Stimulated activated CD4-positive, alpha-beta T cell treated with anti-CD3 and anti-CD28 coated beads, Interleukin-2, amount 100 ng/mL, for 4 hours (primary cell): ENCODE measurements at regions not wholly inside any gene's neighbourhood (a gene's known extent, or its start where the extent isn't known, plus 50 kb on each side); places are given as distances from the start of the nearest gene placed in this dataset.

Experiments used
- DNase-seq: peaks from one replicate; pipeline ENCODE4 v3.0.0-alpha.2; 2020; ENCODE audit warnings: low read depth

DNA sequence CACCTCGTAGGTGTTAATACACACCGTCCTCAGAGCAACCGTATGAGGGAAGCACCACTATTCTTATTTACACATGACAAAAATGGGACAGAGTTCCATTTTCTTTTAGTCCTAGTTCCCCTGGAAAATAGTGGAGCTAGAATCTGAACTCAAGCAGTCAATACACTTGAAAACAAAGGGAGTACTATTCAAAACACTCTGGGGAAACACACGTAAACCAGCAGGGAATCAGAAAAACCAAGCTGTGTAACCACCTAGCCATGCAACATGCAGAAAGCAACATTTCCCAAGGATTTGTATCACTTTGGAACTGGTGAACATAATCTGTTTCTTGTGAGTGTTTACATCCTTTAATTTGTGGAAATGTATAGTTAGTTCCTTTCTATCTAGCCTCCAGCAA lies 208.2 kb downstream of the UBE2E3 start:
- no peak for DNase-seq

DNA sequence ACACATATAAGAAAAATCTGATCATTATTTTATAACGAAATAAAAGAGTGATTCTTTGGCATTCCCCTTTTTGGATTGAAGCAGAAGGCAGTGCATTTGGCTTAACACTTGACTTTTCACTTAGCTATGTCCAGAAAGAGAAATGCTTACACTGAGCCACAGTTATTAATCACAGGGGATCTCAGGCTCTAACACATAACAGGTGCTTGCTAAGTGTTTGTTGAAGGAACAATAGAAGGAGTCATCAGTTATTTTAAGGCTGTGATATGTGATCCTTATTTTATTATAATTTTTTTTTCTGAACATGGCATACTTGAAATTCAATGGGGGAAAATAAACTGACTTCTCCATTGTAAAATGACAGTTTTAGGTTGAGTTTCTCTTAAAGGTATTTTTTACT lies 209.5 kb downstream of the UBE2E3 start:
- no peak for DNase-seq

DNA sequence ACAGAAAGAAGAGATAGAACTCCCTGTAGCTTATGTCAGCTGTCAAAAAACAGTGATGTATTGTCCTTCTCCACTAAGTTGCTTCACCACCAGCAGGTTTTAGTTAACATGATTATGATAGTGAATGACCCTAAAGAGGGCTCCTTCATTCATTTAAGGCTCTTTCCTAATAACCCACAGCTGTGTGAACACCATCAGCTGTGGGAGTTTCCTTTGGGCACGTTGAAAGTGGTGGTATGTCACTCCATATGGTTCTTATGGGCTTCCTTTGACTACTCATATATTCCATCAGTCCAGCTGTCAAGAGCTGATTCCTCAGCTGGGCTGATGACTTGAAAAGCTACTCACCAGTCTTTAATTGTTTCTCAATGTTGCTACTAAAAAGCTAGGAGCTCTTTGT lies 210.3 kb downstream of the UBE2E3 start:
- no peak for DNase-seq

DNA sequence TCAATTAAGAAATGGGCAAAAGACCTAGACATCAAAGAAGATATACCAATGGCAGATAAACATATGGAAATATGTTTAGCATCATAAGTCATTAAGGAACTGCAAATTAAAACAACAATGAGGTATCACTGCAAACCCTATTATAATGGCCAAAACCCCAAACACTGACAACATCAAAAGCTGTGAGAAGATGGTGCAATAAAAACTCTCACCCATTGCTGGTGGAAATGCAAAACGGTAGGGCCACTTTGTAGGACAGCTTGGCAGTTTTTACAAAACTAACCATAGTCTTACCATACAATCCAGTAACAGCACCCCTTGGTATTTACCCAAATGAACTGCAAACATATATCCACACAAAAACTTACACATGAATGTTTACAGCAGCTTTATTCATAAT lies 213.1 kb downstream of the UBE2E3 start:
- DNase-seq = no peak

DNA sequence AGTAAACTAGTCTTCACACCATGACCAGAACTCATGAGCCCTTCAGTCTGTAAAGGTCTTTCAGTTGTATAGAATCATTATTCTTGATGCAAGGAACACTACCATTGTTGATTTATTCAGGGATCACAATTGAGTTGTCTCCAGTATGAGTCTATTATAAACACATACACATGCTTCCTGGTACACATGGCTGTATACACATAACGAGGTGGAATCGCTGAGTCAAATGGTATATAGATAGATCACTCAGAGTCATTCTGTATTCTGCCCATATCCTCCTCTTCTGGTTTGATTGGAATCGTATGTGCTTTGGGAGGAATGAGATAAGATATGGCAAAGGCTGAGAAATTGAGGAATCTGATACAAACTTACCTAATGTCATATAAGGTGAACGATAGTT lies 216.0 kb downstream of the UBE2E3 start:
- DNase-seq = no peak

DNA sequence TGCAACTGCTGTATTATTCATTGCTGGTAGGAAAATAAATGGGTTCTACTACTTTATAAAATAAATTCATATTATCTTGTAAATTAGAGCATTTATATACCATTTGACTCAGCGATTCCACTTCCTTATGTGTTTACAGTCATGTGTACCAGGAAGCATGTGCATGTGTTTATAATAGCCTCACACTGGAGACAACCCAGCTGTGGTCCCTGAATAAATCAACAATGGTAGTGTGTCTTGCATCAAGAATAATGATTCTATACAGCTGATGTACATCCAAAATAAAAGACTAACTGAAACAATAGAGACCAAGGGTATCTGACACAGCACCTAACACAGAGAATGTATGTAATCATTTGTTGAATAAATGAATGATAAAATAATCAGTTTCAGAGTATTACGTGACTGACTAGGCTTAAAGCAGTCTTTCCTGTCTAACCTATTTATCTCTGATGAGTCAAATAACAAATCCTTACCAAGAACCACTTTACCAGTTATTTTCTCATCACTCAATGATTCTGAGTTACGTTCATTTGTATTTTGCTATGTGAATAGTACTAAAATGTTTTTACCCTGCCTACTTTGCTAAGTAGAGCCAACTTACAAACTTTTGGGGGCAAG lies 216.8 kb downstream of the UBE2E3 start:
- no peak for DNase-seq

DNA sequence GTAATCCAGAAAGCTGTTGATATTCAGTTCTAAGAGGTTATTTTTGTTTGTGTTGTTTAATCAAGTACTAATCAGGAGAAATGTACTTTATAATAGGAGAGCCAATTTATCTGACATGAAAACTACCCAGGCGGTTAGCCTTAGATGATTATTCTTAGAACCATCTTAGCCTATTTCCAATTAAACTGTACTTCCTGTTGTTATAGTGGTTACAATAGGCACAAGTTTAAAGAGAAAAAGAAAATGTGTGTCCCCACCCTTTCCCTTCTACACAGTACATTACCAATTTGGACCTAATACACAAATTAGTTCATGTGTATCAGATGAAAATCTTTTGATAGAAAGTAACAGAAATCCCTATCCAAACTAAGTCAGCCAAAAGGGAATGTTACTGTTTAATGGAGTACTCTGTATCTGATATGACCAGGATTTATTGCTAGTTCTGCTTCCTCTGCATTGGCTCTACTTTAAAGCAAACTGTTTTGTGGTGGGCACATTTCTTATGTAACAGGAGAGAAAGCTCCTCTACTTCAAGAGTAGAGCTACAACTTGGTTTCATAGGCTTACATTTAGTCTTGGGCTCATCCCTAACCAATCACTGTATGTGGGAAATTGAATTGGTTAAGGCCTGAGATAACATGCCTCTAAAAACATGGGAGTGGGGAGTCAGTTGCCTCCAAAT lies 217.9 kb downstream of the UBE2E3 start:
- no peak for DNase-seq

DNA sequence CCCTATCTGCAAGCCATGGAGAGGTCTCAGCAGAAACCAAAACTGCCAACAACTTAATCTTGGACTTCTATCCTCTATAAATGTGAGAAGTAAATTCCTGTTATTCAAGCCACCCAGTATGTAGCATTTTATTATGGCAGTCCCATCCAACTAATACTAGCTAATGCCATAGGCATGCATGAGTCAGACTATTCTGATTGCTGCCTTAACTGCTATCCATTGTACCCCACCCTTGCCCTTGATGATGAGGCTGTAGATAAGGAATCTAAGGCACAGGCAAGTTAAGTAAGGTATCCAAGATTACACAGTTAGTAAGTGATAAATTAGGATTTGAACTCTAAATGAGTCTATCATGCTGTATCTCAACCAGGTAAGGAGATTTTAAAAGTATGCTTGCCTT lies 223.0 kb downstream of the UBE2E3 start:
- DNase-seq = no peak

DNA sequence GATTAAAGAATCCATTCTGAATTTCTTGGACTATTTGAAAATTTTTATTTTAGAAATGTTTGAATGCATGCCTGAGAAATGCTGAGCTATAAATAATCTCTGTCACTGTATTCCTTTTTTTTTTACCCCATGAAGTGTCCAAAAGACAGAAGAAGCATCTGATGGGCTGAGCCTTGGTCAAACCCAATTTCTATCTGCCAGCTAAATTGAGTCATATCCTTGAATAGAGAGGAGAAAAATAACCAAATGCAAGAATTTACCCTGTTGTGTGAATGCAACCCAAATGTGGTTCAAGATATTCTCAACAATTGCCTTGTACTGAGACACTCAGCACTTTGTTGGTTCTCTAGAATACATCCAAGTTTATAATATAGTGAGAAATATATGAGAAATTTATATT lies 223.5 kb downstream of the UBE2E3 start:
- DNase-seq = no peak

DNA sequence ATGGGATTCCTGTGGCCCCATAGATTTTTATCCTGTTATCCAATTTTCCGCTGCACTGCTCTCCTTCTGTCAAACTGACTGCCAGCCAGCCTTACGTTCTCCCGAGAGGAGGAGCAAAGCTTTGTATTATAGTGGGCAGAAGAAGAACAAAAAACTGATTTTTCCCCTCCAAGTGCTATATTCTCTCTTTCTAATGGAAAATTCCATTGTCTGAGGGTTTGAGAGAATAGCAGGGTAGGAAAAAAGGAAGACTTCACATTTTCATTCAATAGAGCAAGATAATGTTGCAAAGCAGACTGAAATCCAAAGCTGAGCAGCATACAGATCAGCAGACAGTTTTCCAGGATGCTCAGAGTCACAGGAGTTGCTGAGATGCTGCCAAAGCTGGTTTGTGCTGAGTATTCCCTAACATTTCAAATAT lies 238.0 kb downstream of the UBE2E3 start:
- DNase-seq = no peak

DNA sequence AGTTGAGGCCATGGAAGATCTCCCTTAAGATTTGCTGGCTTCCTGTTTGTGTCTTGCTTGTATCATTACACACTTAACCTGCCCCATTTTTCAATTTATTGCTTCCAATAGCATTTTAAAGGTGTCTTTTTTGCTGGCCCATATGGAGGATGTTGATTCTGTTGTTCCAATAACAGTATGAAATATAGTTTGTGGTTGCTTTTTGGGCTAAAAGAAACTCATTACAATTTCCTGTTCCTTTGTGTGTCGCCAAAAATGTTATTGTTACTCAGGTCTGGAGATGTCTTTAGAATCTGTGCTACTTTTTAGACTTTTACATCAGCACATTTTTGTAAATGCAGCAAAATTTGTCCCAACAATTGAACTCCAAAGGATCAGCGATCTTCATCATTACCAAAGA lies 234.0 kb upstream of the ITGA4 start:
- no peak for DNase-seq

DNA sequence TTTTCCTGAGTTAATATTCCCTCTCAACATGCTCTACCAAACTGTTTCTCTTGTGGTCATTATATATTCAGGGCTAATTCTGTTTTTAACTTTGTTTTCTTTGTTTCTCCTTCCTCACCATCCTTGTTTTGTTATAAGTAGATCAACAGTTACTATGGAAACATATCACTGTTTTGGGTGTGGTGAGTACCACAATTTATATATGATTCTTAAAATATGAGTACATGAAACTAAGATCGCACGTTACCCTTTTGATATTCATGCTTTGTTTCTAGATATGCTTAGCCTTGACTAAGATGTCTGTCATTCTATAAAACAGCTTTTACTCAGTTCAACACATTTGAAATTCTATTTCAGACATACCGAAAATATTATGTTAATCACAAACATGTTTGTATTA lies 232.3 kb upstream of the ITGA4 start:
- no peak for DNase-seq

DNA sequence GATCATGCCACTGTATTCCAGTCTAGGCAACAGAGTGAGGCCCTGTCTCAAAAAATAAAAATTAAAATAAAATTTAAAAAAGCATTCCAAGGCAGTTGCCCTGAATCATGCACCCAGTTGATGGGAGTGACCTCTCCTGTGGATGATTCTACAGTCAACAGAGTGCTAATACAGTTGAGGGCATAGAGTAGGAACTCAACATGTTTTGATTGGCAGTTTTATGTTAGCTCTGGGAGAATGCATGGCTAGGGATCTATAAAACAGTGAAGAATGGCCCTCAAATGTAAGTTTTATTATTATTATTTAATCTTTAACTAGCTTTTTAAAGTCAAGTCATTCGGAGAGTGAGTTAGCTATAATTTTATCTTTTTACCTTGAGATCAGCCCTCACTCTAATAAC lies 228.5 kb upstream of the ITGA4 start:
- DNase-seq = no peak

DNA sequence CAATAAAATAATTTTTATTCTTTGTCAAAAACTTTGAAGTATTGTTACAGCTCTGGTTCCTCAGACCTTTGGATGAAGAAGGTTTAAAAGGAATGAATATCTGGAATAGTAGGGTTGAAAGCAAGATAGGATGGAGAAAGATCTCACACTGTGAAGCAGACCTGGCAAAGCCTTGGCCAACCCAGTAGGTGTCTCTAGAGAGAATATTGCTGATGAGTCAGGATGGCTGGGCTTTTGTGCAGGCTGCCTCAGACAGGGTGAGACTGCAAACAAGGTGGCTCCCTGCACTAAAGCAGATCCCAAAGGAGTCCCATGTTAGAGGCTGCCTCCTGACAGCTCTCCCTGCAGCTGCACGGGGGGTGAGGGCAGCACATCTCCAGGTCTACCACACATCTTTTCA lies 226.0 kb upstream of the ITGA4 start:
- no peak for DNase-seq

DNA sequence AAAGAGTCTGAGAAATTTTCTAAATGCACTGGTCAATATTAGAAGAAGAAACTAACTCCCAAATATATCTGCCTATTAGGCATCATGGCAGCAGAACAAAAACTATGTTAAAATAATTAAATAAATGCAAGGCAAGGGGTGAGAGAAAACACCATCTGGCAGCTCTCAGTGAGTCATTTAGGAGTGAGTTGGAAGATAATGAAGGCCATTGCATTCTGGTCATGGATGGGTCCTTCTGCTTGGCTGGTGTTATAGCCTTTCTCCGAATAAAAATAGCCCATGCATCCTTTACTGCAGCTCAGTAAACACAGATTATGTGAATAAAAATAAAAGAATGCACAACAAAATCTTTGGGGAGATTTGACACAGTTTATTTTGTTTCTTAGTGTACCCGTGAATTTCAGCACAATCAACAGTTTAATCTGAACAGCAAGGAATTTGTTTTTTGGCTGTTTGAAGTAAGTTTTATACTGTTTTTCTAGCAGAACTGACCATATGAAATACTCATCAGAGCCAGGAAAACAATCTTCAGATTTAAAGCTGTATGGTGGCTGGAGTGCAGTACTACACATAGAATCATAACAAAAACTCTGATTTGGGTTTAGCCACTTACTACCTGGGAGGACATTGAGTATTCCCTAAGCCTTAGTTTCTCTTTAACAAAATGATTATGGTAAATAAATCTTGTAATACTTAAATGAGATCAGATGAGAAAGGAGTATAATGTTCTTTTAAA lies 225.1 kb upstream of the ITGA4 start:
- no peak for DNase-seq

DNA sequence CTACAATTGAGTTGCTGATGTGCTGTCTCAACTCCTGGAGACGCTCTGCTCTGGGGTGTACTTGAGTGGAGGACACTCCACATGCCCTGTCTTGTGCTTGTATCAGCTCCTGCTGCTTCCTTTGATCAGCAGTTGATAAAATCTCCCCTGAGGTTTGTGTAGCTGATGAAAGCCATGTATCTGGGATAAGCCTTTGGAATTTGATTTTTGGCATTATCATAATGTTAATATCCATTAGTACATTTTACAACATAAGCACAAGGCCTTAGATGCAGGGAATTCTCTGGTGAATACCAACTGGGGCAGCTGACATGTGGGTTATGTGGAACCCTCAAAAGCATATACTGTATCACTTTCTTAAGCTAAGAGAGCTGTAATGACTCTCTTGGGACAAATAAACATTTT lies 222.7 kb upstream of the ITGA4 start:
- no peak for DNase-seq

DNA sequence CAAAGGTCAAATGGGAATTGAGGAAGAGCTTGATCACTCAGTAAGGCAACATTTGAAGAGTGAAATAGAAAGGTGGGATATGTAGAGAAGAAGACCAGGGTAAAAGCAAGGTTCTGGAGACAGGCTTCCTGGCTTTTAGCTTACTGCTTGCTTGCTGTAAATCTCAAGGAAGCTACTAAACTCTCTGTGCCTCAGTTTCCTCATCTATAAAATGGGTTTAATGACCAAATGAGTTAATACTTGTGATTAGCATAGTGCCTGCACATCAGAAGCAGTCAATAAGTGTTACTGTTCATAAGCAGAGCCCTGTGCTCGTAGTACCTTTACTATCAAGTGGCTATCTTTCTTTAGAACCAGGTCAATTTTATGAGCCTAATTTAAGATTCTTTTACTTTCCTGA lies 222.2 kb upstream of the ITGA4 start:
- no peak for DNase-seq

DNA sequence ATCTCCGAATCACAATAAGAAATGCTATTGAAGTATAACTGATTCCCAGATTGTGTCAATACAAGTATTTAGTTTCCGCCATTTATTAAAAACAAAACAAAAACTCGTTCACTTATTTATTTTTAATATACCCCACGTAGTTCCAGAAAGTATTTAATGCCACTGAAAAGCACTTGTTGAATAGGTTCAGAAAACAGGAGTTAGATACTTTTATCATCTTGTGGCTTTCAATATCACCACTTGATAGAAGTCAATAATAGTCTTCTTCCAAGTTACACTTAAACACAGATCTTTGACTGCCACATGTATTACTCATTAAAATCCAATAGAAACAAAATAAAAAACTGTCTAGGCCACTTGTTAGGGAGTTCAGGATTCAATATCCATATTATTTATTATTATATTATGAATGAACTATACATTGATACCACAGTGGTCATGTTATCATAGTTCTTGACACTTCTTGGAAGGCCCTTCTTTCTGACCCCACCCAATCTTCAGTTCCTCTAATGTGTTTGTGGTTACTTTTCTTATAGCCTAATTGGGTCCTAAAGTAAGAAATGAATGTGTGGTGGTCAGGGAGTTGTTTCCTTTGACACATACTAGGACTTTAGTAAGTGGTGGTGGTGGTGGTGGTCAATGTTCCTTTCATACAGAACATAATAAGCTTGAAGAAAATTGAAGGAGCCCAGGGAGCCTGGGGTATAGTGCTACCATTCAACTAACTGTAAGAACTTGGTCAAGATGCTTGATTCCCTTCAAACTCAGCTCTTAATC lies 221.3 kb upstream of the ITGA4 start:
- no peak for DNase-seq

DNA sequence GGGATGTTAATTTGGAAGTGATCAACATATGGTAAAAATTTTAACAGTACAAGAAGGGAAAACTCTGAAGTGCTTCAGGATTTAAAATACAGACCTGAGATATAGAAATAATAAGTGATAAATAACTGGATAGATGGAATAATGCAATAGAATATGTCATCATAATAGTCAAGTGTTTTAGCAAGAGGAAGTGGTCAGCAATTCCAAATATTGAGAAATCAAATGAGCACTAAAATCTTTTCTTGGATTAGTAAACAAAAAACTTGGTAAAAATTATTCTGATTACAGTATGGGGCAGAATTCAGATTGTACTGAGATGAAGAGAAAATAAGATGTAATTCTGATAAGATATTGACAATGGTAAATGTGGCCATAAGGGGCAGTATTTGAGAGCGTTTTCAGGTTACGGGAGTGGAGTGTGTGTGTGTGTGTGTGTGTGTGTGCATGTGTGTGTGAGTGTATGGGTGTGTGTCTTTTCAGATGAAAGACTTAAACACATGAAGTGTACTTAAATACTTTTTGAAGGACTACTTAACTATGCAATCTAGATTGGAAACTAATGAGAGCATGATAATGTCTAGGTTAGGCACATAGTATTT lies 217.9 kb upstream of the ITGA4 start:
- DNase-seq = no peak

DNA sequence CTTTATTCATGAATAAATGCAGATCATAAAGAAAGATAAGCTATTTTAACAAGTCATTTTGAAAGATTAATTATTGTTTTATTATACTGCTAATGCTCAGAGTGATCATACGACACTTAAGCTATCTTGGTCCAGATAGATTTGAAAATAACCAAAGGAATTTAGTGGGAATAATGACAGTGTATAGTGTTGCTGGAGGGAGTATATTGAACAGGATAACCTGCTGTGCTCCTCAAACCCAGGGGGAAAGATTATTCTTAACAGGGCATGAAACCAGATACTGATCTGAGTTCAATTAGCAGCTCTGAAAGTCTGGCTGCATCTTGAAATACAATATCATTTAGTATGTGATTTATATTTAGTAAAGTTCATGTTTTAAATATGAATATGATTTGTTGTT lies 216.3 kb upstream of the ITGA4 start:
- DNase-seq = no peak

DNA sequence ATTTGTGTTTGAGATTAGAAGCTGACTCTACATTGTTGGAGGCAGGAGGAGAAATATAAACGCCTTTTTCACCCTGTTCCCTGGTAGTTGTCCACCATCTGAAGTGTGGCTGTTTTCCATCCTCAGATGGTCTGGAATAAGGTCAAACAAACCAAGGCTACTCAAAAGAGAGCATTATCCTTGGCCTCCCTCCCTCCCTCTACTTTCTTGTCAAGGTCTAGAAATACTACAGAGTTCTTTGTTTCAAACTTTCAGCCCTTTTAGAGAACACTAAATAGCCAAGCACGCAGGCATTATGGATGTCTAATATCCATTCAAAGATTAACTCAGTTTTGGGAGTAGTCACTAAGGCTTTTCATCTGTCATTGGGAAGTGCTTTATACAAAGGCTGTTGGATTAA lies 215.8 kb upstream of the ITGA4 start:
- no peak for DNase-seq

DNA sequence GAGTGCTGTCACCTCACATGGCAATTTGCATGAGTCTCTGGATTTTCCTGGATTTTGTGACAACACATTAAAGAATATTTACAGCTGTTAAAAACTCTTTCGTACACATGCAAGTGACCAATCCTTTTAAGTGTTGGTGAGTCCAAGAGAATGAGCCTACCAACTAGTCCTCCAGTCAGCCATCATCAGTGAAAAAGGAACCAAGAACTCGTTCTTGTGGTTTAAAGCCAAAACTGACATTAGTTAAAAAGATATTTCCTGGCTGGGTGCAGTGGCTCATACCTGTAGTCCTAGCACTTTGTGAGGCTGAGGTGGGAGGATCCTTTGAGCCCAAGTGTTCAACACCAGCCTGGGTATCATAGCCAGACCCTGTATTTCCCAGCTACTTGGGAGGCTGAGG lies 215.4 kb upstream of the ITGA4 start:
- no peak for DNase-seq
